HG03558 (cell line): ENCODE measurements at regions not wholly inside any gene's neighbourhood (a gene's known extent, or its start where the extent isn't known, plus 50 kb on each side); places are given as distances from the start of the nearest gene placed in this dataset.

Experiments used
- ATAC-seq: cut with Tn5 transposase; IDR thresholded peaks from one replicate; pipeline ENCODE4 v1.9.1; 2021; ENCODE audit warnings: moderate number of reproducible peaks; ENCODE audit not compliant: unreplicated experiment; ENCODE audit errors: extremely low read depth

DNA sequence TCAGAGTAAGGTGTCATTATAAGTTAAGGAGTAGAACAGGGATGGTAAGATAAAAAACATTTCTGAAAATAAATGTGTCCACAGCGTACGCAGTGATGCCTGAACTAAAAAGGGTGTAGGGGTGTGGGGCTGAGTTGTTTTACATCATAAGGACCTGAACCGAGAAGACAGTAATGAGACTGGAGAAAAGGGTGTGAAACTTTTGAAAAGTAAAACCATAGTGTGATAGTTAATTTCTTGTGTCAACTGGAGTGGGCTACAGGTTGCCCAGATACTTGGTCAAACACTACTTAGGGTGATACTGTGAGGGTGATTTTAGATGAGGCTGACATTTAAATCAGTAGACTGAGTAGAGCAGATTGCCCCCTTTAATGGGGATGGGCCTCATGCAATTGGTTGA lies 169.0 kb upstream of the PRPS1L1 start:
- ATAC-seq: no peak

- no peak for ATAC-seq
Observed at GRCh38 chr7:18198868-18199267, 171.2 kb upstream of the PRPS1L1 start.

GRCh38 chr7:18200266-18200665 lies 172.6 kb upstream of the PRPS1L1 start:
- no peak for ATAC-seq

GRCh38 chr7:18200855-18201254 lies 173.2 kb upstream of the PRPS1L1 start:
- ATAC-seq: no peak

- no peak for ATAC-seq
Observed at GRCh38 chr7:18201350-18201749, 173.7 kb upstream of the PRPS1L1 start.

DNA sequence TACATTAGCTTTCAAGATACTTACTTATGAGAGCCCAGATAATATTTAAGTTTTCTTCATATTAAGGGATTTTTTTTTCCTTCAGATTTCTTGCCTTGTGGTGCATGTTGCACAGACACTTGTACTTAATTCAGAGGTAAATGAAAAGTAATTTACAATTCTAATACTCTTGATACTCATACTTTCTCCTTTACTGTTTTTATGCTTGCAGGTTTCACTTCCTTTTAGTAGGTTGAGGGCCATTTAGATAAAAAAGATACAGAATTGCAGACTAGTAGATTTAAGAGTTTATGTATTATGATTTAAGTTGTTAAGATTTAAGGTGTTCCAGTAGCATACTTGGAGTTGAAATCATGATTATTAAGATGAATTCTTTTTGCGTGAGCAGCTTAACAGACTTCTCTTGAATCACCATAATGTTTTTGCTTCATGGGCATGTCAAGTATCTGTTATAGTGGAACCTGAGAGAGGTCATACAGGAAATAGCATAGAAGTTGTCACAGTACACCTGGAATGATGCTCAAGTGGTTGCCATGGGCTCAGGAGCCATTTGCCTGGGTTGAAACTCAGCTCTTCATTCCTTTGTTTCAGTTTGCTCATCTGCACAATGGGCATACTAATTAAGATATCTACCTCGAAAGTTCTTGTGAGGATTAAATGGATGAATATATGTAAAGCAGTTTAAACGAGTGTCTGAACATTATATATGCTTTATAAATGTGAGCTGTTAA lies 174.8 kb upstream of the PRPS1L1 start:
- ATAC-seq: no peak

DNA sequence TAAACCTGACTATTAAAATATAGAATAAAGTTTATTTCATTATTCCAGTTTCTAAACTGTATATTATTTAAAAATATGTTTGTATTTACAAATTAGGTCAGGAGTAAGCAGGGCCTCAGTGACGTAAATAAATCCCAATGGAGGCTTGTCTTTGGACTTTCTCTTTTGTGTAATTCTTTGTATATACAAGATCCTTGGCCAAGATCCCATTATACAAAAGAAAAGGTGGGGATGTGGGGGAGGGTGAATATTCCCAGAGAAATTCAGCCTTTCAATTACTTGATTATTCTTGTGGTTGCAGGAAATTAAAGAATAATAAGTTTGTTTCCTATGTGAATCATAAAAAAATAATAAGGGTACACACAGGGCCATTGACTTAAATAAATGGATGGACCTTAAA lies 178.7 kb upstream of the PRPS1L1 start:
- no peak for ATAC-seq

- no peak for ATAC-seq
Observed at GRCh38 chr7:18208921-18209320, 181.3 kb upstream of the PRPS1L1 start.

DNA sequence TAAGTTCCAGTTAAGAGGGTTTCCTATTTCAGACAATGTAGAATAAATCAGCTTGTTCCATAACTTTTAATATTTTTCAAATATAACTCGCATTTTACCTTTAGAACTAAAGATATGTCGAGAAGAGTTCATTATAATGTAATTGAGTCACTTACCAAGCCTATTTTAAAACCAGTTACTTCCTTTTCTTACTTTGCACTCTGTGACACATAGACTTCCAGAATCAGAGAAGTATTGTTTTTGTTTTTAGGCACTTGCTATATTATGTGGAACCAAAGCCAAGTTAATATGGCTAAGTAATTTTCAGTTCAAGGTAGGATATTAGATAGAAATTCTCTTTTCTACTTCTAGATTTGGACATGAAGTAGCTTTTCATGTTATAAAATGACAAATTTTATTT lies 182.7 kb upstream of the PRPS1L1 start:
- no peak for ATAC-seq

GRCh38 chr7:18210788-18211187 lies 183.1 kb upstream of the PRPS1L1 start:
- no peak for ATAC-seq

GRCh38 chr7:18212308-18212707 lies 184.7 kb upstream of the PRPS1L1 start:
- no peak for ATAC-seq

- no peak for ATAC-seq
Observed at GRCh38 chr7:18212758-18213157, 185.1 kb upstream of the PRPS1L1 start.

GRCh38 chr7:18213652-18214051 lies 186.0 kb upstream of the PRPS1L1 start:
- no peak for ATAC-seq

- ATAC-seq: no peak
Observed at GRCh38 chr7:18216270-18216669, 188.6 kb upstream of the PRPS1L1 start.

- no peak for ATAC-seq
Observed at GRCh38 chr7:18221377-18222293, 194.0 kb upstream of the PRPS1L1 start.

- ATAC-seq: no peak
Observed at GRCh38 chr7:18222636-18223035, 195.0 kb upstream of the PRPS1L1 start.

- ATAC-seq: no peak
Observed at GRCh38 chr7:18224138-18224537, 196.5 kb upstream of the PRPS1L1 start.

GRCh38 chr7:18225067-18225466 lies 197.4 kb upstream of the PRPS1L1 start:
- no peak for ATAC-seq

DNA sequence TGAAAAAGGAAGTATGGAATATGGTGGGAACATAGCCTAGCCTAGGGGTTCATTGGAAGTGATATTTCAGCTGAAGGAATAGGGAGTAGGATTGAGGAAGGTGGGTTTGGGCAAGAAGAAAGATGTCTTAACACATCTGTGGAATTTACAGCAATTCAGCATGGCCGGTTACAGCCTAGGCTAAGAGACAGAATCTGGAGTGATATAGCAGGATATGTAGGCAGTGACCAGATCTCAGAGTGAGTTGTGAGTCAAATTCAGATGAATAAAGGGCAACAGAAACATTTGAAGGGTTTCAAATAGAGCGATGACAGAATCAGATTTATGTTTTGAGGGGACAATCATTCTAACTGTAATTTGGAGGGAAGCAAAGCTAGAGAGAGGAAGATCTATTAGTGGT lies 199.0 kb upstream of the PRPS1L1 start:
- ATAC-seq: no peak

DNA sequence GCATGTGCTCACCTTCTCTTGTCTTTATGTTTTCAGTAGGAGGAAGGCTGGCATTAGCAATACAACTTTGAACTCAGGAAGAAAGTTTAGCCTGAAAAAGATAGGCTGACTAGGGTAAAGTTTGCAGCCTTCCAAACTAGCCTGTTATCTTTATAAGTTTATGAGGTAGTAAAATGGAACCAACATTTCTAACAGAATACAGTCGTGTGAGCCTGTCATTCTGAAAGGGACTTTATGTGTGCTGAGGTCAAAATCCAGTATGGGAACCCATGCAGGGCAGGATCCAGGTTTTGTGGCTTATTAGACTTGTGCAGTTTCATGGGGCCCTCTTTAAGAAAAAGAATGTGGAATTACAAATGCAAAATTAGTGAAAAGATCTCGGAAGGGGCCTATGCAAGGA lies 201.0 kb upstream of the PRPS1L1 start:
- ATAC-seq: no peak

- ATAC-seq: no peak
Observed at GRCh38 chr7:18230271-18230670, 202.6 kb upstream of the PRPS1L1 start.

DNA sequence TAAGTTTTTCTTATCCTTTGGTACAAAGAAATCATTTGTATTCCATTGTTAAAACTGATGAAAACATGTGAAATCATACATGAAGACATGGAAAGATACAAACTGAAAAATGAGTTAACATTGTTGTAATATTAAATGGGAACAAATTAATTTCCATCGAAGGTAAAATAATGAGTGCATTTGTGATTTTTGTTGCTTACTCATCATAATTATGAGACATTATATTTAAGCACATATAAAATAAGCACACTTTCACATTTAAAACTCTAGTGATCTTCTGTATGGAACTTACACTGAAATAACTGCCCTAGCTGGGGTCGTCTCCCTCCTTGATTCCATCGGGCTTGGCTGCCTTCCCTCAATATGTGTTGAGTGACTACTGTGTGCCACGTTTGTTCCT lies 204.2 kb upstream of the PRPS1L1 start:
- no peak for ATAC-seq
